Activated gamma-delta T cell (primary cell): ENCODE measurements at regions not wholly inside any gene's neighbourhood (a gene's known extent, or its start where the extent isn't known, plus 50 kb on each side); places are given as distances from the start of the nearest gene placed in this dataset.
"Not testable (repeated sequence)": the region's sequence is repeated elsewhere in the genome, so short reads cannot be mapped to it uniquely, and the experiment has no call there.

Experiments used
- DNase-seq: peaks from one replicate; lab custom pipeline; 2025; lab: John Stamatoyannopoulos, UW

- DNase-seq, result no peak
Observed at GRCh38 chr18:46179306-46179705, 75.1 kb downstream of the HAUS1 start.

- DNase-seq, result no peak
Observed at GRCh38 chr18:46182633-46183358, 78.6 kb downstream of the HAUS1 start.

- DNase-seq, result not testable (repeated sequence)
Observed at GRCh38 chr18:46184296-46184695, 80.1 kb downstream of the HAUS1 start.

- no peak for DNase-seq
Observed at GRCh38 chr18:46184727-46185126, 80.5 kb downstream of the HAUS1 start.

- DNase-seq, result no peak
Observed at GRCh38 chr18:46190667-46191066, 86.5 kb downstream of the HAUS1 start.

GRCh38 chr18:46196627-46197243 lies 92.5 kb downstream of the HAUS1 start:
- DNase-seq, result no peak

- DNase-seq, result no peak
Observed at GRCh38 chr18:46199515-46200147, 95.4 kb downstream of the HAUS1 start.

- not testable (repeated sequence) for DNase-seq
Observed at GRCh38 chr18:46200178-46201055, 96.2 kb downstream of the HAUS1 start.

- no peak for DNase-seq
Observed at GRCh38 chr18:46204143-46204542, 100.0 kb downstream of the HAUS1 start.

GRCh38 chr18:46207985-46208384 lies 103.8 kb downstream of the HAUS1 start:
- DNase-seq, result no peak

GRCh38 chr18:46209161-46209560 lies 105.0 kb downstream of the HAUS1 start:
- no peak for DNase-seq

- no peak for DNase-seq
Observed at GRCh38 chr18:46211816-46212215, 107.6 kb downstream of the HAUS1 start.

GRCh38 chr18:46212398-46212797 lies 108.2 kb downstream of the HAUS1 start:
- DNase-seq, result no peak

- DNase-seq, result no peak
Observed at GRCh38 chr18:46213295-46213694, 109.1 kb downstream of the HAUS1 start.

- no peak for DNase-seq
Observed at GRCh38 chr18:46214435-46214834, 110.2 kb downstream of the HAUS1 start.

GRCh38 chr18:46215902-46216723 lies 111.9 kb downstream of the HAUS1 start:
- DNase-seq, result no peak

GRCh38 chr18:46220116-46220515 lies 115.9 kb downstream of the HAUS1 start:
- DNase-seq, result no peak

- no peak for DNase-seq
Observed at GRCh38 chr18:46222093-46222492, 117.9 kb downstream of the HAUS1 start.

- no peak for DNase-seq
Observed at GRCh38 chr18:46222710-46223360, 118.7 kb downstream of the HAUS1 start.

- no peak for DNase-seq
Observed at GRCh38 chr18:46224181-46224775, 120.1 kb downstream of the HAUS1 start.
